Gastroesophageal sphincter (tissue), 3 donors: ENCODE measurements at regions not wholly inside any gene's neighbourhood (a gene's known extent, or its start where the extent isn't known, plus 50 kb on each side); places are given as distances from the start of the nearest gene placed in this dataset.

Experiments
- POLR2A ChIP-seq, 2 donors: fragments of 450-650 bp; IDR thresholded peaks; one replicate each; pipeline ENCODE4 v1.6.1; 2017; ENCODE audit warnings: antibody characterized with exemption in 2 of 2, mild to moderate bottlenecking in 2 of 2, moderate library complexity in 1 of 2
- TF ChIP-seq, protein P1 (sequence below), 4 experiments: fragments of 200-600 bp in 2 of 4; fragments of 450-650 bp in 2 of 4; sonication (generic) in 1 of 4; IDR thresholded peaks; one replicate each; pipeline ENCODE4 v1.5.1; 2017 to 2019; ENCODE audit warnings: antibody characterized with exemption in 4 of 4, mild to moderate bottlenecking in 2 of 4, moderate library complexity in 2 of 4

DNA sequence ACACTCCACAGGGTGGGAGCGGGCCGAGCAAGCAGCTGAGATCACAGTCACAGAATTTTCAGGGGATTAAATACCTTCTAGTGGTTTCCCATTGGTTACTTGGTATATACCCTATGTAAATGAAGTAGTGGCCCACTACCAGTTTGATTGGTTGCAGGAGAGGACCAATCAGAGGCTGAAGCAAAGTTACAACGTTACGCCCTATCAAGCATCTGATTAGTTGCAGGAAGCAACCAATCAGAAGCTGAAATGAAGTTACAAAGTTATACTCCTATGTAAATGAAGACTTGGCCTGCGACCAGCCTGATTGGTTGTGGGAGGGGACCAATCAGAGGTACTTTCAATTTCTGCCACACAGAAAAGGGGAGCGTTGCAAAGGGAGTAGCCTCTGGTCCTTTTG, 474.0 kb downstream of the COG6 start:
- TF ChIP-seq POLR2A (IDR thresholded peaks at IDR 0.05) = no peak
- TF ChIP-seq, protein P1, sequence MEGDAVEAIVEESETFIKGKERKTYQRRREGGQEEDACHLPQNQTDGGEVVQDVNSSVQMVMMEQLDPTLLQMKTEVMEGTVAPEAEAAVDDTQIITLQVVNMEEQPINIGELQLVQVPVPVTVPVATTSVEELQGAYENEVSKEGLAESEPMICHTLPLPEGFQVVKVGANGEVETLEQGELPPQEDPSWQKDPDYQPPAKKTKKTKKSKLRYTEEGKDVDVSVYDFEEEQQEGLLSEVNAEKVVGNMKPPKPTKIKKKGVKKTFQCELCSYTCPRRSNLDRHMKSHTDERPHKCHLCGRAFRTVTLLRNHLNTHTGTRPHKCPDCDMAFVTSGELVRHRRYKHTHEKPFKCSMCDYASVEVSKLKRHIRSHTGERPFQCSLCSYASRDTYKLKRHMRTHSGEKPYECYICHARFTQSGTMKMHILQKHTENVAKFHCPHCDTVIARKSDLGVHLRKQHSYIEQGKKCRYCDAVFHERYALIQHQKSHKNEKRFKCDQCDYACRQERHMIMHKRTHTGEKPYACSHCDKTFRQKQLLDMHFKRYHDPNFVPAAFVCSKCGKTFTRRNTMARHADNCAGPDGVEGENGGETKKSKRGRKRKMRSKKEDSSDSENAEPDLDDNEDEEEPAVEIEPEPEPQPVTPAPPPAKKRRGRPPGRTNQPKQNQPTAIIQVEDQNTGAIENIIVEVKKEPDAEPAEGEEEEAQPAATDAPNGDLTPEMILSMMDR (IDR thresholded peaks at IDR 0.05) = no peak
